Astrocyte of the hippocampus (primary cell): ENCODE measurements at regions not wholly inside any gene's neighbourhood (a gene's known extent, or its start where the extent isn't known, plus 50 kb on each side); places are given as distances from the start of the nearest gene placed in this dataset.

Experiments used
- DNase-seq: peaks from one replicate; pipeline ENCODE4 v3.0.0; 2011; ENCODE audit warnings: low read depth, low spot score

- DNase-seq, result no peak
These were observed 139.0 kb downstream of the CYLD start for GRCh38 chr16:50880926-50881325.

GRCh38 chr16:50879873-50880695 is 138.2 kb downstream of the CYLD start:
- DNase-seq, result peak; percentile 17

GRCh38 chr16:50878966-50879615 is 137.2 kb downstream of the CYLD start:
- no peak for DNase-seq

- DNase-seq, result no peak
These were observed 136.7 kb downstream of the CYLD start for GRCh38 chr16:50878536-50878935.

GRCh38 chr16:50876263-50876662 is 134.4 kb downstream of the CYLD start:
- DNase-seq, result no peak

GRCh38 chr16:50868577-50868976 is 126.7 kb downstream of the CYLD start:
- DNase-seq, result no peak

GRCh38 chr16:50866806-50867205 is 124.9 kb downstream of the CYLD start:
- DNase-seq, result no peak

GRCh38 chr16:50864386-50864785 is 122.5 kb downstream of the CYLD start:
- DNase-seq, result no peak

GRCh38 chr16:50863644-50864144 is 121.8 kb downstream of the CYLD start:
- DNase-seq, result no peak

- DNase-seq, result peak; percentile 42
These were observed 121.1 kb downstream of the CYLD start for GRCh38 chr16:50862818-50863643.

- DNase-seq, result peak; percentile 79
These were observed 120.1 kb downstream of the CYLD start for GRCh38 chr16:50861970-50862411.

- no peak for DNase-seq
These were observed 119.6 kb downstream of the CYLD start for GRCh38 chr16:50861451-50861850.

GRCh38 chr16:50859628-50860360 is 117.9 kb downstream of the CYLD start:
- no peak for DNase-seq

GRCh38 chr16:50858877-50859627 is 117.2 kb downstream of the CYLD start:
- DNase-seq, result no peak

GRCh38 chr16:50858376-50858775 is 116.5 kb downstream of the CYLD start:
- DNase-seq, result no peak

- DNase-seq, result no peak
These were observed 116.0 kb downstream of the CYLD start for GRCh38 chr16:50857881-50858280.

GRCh38 chr16:50856991-50857390 is 115.1 kb downstream of the CYLD start:
- no peak for DNase-seq

GRCh38 chr16:50853329-50853728 is 111.4 kb downstream of the CYLD start:
- no peak for DNase-seq
